ENCODE measurements at regions not wholly inside any gene's neighbourhood (a gene's known extent, or its start where the extent isn't known, plus 50 kb on each side); places are given as distances from the start of the nearest gene placed in this dataset.

- TF ChIP-seq EP300 (conservative IDR thresholded peaks at IDR 0.05; ENCODE audit: poor library complexity, severe bottlenecking), result no peak
Measured at GRCh38 chr3:23648326-23648995, 157.3 kb upstream of the UBE2E1 start (continued).

- H4K20me1 ChIP-seq (ENCODE audit: insufficient read depth), result no peaks in the 10 kb centered on the region
- H3K36me3 ChIP-seq (ENCODE audit: insufficient read depth, low read length), result no peaks in the 10 kb centered on the region
- H2AFZ ChIP-seq (ENCODE audit: low read depth, low read length), result no peak overlapping the region
- H3K9me3 ChIP-seq (ENCODE audit: low read length), result no peaks in the 10 kb centered on the region
- H3K4me3 ChIP-seq (ENCODE audit: low read length), result no peak overlapping the region
- no peak overlapping the region for H3K4me2 ChIP-seq (ENCODE audit: low read length)
- TF ChIP-seq RAD21 (conservative IDR thresholded peaks at IDR 0.05), result no peak
- TF ChIP-seq, protein P1, sequence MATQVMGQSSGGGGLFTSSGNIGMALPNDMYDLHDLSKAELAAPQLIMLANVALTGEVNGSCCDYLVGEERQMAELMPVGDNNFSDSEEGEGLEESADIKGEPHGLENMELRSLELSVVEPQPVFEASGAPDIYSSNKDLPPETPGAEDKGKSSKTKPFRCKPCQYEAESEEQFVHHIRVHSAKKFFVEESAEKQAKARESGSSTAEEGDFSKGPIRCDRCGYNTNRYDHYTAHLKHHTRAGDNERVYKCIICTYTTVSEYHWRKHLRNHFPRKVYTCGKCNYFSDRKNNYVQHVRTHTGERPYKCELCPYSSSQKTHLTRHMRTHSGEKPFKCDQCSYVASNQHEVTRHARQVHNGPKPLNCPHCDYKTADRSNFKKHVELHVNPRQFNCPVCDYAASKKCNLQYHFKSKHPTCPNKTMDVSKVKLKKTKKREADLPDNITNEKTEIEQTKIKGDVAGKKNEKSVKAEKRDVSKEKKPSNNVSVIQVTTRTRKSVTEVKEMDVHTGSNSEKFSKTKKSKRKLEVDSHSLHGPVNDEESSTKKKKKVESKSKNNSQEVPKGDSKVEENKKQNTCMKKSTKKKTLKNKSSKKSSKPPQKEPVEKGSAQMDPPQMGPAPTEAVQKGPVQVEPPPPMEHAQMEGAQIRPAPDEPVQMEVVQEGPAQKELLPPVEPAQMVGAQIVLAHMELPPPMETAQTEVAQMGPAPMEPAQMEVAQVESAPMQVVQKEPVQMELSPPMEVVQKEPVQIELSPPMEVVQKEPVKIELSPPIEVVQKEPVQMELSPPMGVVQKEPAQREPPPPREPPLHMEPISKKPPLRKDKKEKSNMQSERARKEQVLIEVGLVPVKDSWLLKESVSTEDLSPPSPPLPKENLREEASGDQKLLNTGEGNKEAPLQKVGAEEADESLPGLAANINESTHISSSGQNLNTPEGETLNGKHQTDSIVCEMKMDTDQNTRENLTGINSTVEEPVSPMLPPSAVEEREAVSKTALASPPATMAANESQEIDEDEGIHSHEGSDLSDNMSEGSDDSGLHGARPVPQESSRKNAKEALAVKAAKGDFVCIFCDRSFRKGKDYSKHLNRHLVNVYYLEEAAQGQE (IDR thresholded peaks at IDR 0.05; ENCODE audit: borderline replicate concordance), result no peak
- TF ChIP-seq MXI1 (conservative IDR thresholded peaks at IDR 0.05; ENCODE audit: poor library complexity, severe bottlenecking), result no peak
- TF ChIP-seq EZH2 (IDR thresholded peaks at IDR 0.05; ENCODE audit: borderline replicate concordance, insufficient read depth, low read length, poor library complexity, severe bottlenecking), result no peak
- TF ChIP-seq POLR2AphosphoS5 (IDR thresholded peaks at IDR 0.05), result no peak
- no peak for TF ChIP-seq EP300 (conservative IDR thresholded peaks at IDR 0.05; ENCODE audit: poor library complexity, severe bottlenecking)
- no peaks in the 10 kb centered on the region for H3K27me3 ChIP-seq (ENCODE audit: insufficient read depth, low read depth, low read length)
- H3K9me2 ChIP-seq (ENCODE audit: insufficient read depth, low read length), result no peaks in the 10 kb centered on the region
- H3K27ac ChIP-seq (ENCODE audit: low read length), result no peak overlapping the region
- H3K79me2 ChIP-seq (replicated peaks; ENCODE audit: insufficient read depth, low read length), result no peaks in the 10 kb centered on the region
- no peaks in the 10 kb centered on the region for H3F3A ChIP-seq (ENCODE audit: insufficient read depth, low read length, poor library complexity, severe bottlenecking)
- no peak overlapping the region for H3K9ac ChIP-seq (ENCODE audit: low read length)
Measured at GRCh38 chr3:23648996-23649395, 156.8 kb upstream of the UBE2E1 start.

GRCh38 chr3:23649448-23649847 lies 156.3 kb upstream of the UBE2E1 start:
- no peaks in the 10 kb centered on the region for H3K36me3 ChIP-seq (ENCODE audit: insufficient read depth, low read length)

More at GRCh38 chr3:23649448-23649847, 156.3 kb upstream of the UBE2E1 start:
- H3K4me2 ChIP-seq (ENCODE audit: low read length), result no peak overlapping the region
- no peak overlapping the region for H3K9ac ChIP-seq (ENCODE audit: low read length)
- H4K20me1 ChIP-seq (ENCODE audit: insufficient read depth), result no peaks in the 10 kb centered on the region
- H3F3A ChIP-seq (ENCODE audit: insufficient read depth, low read length, poor library complexity, severe bottlenecking), result no peaks in the 10 kb centered on the region
- H3K9me3 ChIP-seq (ENCODE audit: low read length), result no peaks in the 10 kb centered on the region
- no peak for TF ChIP-seq EZH2 (IDR thresholded peaks at IDR 0.05; ENCODE audit: borderline replicate concordance, insufficient read depth, low read length, poor library complexity, severe bottlenecking)
- TF ChIP-seq, protein P1 (IDR thresholded peaks at IDR 0.05; ENCODE audit: borderline replicate concordance), result no peak
- no peak for TF ChIP-seq RAD21 (conservative IDR thresholded peaks at IDR 0.05)
- TF ChIP-seq EP300 (conservative IDR thresholded peaks at IDR 0.05; ENCODE audit: poor library complexity, severe bottlenecking), result no peak
- TF ChIP-seq TAF1 (IDR thresholded peaks at IDR 0.05; ENCODE audit: low read depth), result no peak
- no peak for TF ChIP-seq POLR2AphosphoS5 (IDR thresholded peaks at IDR 0.05)
- TF ChIP-seq MXI1 (conservative IDR thresholded peaks at IDR 0.05; ENCODE audit: poor library complexity, severe bottlenecking), result no peak
- no peak for TF ChIP-seq SMC3 (conservative IDR thresholded peaks at IDR 0.05; ENCODE audit: poor library complexity)
- TF ChIP-seq, protein P2, sequence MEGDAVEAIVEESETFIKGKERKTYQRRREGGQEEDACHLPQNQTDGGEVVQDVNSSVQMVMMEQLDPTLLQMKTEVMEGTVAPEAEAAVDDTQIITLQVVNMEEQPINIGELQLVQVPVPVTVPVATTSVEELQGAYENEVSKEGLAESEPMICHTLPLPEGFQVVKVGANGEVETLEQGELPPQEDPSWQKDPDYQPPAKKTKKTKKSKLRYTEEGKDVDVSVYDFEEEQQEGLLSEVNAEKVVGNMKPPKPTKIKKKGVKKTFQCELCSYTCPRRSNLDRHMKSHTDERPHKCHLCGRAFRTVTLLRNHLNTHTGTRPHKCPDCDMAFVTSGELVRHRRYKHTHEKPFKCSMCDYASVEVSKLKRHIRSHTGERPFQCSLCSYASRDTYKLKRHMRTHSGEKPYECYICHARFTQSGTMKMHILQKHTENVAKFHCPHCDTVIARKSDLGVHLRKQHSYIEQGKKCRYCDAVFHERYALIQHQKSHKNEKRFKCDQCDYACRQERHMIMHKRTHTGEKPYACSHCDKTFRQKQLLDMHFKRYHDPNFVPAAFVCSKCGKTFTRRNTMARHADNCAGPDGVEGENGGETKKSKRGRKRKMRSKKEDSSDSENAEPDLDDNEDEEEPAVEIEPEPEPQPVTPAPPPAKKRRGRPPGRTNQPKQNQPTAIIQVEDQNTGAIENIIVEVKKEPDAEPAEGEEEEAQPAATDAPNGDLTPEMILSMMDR (IDR thresholded peaks at IDR 0.05; ENCODE audit: poor library complexity, severe bottlenecking), result no peak
- H3K27ac ChIP-seq (ENCODE audit: low read length), result no peak overlapping the region
- H2AFZ ChIP-seq (ENCODE audit: low read depth, low read length), result no peak overlapping the region
- H3K4me3 ChIP-seq (ENCODE audit: low read length), result no peak overlapping the region
- H3K9me2 ChIP-seq (ENCODE audit: insufficient read depth, low read length), result no peaks in the 10 kb centered on the region
- no peaks in the 10 kb centered on the region for H3K27me3 ChIP-seq (ENCODE audit: insufficient read depth, low read depth, low read length)
- H3K79me2 ChIP-seq (replicated peaks; ENCODE audit: insufficient read depth, low read length), result no peaks in the 10 kb centered on the region

Data from neural cell (in vitro differentiated cells).